Bone marrow (tissue), 2 donors: ENCODE measurements at regions not wholly inside any gene's neighbourhood (a gene's known extent, or its start where the extent isn't known, plus 50 kb on each side); places are given as distances from the start of the nearest gene placed in this dataset.

ENCODE experiments used
- DNase-seq, 2 donors: peaks; one replicate each; lab custom pipeline; 2025; lab: John Stamatoyannopoulos, UW

DNA sequence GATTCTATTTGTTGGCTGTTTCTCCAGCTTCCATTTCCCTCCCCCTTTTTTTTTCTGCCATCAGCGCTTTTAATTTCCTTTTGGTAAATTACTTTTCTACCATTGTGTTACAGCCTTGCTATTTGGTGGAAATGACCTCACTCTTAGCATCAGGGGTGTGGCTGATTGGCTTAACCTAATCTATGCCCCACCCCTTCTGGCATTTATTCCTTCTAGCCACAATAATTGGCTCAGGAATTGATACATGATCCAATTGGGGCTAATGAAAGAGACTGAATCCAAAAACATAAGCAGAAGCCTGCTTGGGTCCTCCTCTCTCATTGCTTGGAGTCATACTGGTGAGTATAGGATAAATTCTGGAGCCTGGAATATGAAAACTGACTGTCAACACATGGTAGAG lies 402.4 kb upstream of the LRRC4C start:
- no peak for DNase-seq

DNA sequence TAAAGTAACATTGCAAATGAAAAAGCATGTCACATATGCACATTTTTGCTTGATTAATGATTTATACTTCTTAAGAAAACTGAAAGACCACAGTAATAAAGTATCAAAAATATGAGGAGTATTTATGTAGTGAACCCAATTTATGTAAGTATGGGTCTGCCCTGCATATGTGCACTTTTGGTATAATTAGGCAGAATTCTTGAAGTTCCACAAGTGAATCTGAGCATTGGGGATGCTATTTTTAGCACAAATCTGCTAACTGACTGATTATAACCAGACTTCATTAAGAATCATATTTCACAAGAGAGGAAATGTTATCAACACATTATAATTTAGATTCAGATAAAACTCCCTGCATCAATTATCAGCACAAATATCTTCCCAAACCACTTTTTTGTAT lies 407.1 kb upstream of the LRRC4C start:
- DNase-seq, result no peak

DNA sequence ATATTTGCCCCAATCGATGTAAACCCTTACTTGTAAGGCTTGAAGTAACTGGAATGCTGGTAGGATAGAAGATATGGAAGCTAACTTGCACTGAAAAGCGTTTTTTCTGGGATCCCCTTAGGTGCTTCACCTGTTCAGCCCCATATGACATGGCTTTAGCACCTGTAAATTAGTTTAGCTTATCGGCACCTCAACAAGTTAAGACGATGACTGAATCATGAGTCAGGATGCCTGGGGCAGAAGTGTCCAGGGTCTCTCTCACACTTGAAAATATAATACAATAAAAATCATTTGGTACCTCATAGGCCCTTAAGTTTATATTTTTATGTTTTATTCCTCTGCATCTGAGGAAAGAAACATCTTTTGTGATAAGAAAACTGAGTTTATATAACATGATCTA lies 409.2 kb upstream of the LRRC4C start:
- DNase-seq, result no peak

DNA sequence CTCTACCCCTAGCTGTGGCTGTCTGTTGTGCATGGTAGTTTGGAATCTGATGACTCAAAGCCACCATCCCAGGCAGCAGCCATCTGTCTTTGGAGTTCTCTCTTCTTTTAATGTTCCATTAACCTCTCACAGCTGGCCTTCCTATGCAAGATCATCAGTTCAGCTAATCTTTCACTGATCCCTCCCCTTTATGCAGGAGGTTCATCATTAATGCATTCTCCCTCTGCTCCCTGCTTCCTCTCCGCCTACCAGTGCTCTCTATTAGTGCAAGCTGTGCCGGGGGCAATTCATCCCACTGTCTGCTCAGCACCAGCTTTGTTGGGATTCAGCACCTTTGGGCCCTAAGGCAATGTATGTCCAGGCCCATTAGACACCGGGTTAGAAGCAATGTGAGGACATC lies 413.0 kb upstream of the LRRC4C start:
- no peak for DNase-seq

DNA sequence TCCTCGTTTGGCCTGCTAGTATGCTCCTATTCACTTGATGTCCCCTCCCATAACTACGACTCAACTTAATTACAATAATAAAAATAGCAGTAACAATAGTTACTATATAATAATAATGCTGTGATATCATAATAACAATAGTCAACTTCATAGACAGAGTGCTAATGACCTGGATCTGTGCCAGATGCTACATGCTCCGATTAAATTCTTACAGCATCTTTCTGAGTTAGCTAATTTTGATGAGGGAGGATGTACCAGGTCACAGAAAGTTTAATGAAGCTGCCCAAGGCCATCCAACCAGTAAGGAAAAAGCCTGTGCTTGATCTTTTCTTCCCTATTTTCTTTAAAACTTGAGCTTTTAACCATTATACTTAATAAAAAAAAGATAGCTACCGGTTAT lies 413.4 kb upstream of the LRRC4C start:
- DNase-seq, result no peak

DNA sequence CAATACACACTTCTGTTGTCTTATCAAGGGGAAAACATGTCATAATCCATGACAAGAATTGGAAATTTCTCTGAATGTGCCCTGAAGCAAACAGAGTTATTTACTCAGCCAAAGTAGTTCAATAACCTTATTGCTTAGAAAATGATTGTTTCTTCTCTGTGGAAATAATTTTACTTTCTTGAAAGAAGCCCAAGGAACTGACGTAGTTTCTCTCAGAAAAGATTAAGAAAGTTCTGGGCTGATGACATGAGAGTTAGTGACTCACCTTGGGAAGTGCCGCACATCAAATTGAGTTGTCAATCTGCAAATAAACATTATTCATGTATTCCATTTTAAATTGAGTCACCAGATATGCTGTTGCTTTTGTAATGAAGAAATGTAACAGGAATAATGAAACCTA lies 418.6 kb upstream of the LRRC4C start:
- DNase-seq, result no peak

DNA sequence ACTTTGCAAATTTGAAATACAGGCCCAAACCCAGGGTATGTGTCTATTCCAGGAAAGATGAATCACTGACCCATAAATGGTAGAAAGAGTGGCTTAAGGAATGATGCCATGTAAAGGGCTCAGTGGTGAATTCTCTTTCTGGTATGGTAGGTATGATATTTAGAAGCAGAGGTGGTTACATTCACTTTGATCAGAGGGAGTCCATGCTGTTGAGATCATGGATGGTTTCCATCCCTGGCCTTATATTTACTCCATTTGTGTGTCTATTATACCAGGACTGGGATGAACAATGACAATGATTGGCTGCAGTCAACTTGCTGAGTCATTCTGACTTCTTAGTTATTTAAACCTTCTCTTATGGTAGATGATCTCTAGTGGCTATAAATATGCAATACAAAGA lies 419.8 kb upstream of the LRRC4C start:
- DNase-seq, result no peak

DNA sequence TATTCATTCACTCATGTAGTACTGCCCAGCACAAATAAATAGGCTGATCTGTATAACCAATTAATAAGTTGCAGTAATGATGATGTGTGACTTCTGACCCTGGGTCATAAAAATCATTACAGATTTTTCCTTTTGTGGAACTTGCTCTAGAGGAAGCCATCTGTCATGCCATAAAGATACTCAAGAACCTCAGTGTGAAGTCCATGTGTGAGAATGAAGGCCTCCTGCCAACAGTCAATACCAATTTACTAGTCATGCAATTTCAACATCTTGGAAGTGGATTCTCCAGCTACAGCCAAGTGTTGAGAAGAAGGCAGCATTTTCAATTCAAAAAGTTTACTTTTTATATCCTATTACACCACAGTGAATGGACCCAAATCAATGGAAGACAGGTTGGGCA lies 435.6 kb upstream of the LRRC4C start:
- DNase-seq, result no peak

DNA sequence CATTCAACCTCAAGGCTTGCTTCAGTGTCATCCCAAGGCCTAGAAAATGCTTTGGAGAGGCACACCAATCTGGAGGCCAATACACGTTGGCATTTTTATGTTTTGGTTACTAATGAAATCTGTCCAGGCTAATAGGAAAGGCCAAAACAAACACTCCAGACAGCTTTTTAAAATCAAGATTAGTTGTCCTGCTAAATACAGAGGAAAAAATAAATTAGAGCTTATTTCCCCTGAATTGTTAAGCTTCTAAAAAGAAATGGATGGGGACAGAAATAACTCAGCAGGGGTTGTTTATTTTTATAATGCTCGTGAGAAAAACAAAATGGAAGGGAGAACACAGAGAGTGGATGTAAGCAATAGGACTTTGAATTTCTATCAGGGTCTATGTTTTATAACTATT lies 438.5 kb upstream of the LRRC4C start:
- no peak for DNase-seq

DNA sequence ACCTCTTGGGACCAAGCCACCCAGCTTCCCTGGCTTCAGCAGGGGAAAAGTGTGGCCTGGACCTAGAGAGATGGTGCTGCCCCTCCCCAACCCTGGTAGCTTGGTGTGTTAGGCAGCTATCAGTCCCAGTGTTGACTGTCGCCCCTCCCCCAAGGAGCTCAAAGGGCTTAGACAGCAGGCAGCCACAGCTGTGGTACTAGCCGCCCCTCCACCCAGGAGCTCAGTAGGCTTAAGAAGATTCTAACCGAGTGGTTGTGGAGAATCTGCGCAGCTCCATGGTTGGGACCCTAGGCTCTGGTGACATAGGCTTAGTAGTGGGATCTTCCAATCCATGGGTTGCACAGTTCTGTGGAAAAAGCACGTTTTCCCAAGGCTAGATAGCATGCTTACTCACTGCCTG lies 458.4 kb upstream of the LRRC4C start:
- DNase-seq, result no peak

DNA sequence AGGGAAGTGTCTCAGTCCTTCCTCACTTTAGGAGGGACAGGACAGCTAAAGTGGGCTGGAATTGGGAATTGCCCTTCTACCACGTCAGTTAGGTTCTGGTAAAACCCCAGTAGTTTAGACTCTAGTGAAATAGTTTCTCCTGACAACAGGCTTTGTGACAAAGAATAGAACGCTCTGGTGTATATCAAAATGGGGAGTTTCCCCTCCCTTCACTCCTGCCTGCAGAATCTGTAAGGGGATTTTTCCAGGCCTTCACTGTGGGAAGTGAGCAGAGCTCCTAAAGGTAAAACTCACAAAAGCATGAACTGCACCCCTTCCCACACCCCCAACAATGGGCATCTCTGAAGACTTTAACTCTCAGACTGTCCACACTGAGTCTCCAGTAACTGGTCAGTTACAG lies 460.9 kb upstream of the LRRC4C start:
- no peak for DNase-seq

DNA sequence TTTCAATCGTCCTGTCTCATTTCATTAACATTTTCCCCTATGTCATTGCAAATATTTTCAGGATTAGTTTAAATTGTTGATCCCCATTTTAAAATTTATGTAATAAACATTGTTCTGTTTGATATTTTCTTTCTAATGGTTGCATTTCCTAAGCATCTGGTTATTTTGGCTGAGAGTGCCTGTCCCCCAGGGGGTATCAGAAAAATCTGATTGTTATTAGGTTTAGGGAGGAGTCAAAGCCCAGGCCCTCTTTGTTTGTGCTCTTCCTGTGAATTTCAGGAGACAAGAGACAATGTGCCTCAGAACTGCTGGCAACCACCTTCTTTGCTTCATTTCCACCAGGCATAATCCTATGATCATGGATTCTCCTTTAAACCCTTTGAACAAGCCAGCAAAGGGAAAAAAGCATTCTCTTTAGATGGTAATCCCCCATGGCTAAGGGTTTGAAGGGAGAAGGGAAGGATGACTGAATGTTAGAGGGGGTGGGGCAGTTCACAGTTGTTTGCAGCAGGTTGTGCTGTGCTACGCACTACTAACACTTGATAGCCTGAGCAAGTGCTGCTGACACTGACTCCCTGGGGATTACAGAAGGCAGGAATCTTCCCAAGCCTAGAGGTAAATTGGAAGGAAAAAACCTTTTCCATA lies 462.4 kb upstream of the LRRC4C start:
- DNase-seq, result no peak

DNA sequence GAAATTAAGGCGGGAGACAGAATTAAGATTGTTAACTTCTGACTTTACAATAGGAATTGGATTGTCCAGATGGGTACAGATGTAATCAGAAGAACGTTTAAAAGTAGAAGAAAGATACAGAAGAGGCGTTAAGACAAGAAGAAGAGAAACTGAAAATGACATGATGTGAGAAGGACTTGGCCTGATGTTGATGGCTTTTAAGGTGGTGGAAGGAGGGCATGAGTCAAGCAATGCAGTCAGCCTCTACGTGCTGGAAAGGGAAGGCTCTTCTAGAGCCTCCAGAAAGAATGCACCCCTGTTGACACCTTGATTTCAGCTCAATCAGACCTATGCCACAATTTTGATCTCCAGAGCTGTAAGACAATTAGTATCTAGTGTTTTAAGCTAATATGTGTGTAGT lies 466.9 kb upstream of the LRRC4C start:
- no peak for DNase-seq

DNA sequence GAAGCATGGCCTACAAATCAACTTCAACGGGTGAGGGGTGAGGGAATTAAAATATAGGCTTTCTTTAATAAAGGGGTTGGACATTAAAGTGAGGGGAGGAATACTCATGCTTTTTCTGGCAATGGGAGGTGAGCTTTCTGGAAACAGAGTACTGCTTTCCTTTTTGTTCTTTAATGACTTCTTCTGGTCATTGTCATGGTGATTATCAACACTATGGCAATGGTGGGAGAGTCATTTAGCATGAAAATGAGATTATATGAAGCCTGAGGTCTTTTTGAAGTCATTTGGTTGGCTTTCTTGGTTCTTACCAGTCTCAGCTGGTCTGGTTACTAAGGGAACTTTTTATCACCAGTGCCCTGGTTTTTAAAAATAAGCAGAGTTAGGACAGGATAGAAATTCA lies 475.8 kb upstream of the LRRC4C start:
- no peak for DNase-seq

DNA sequence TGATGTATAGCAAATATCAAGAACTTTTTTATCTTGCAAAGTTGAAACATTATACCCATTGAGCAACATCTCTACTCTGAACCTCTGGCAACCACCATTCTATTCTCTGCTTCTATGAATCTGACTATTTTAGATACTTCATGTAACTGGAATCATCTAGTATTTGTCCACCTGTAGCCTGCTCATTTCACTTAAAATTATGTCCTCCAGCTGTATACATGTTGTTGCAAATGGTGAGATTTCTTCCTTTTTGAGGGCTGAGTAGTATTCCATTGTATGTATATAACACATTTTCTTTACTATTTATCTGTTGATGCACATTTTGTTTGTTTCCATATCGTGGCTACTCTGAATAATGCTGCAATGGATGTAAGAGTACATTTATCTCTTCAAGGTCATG lies 476.3 kb upstream of the LRRC4C start:
- no peak for DNase-seq

DNA sequence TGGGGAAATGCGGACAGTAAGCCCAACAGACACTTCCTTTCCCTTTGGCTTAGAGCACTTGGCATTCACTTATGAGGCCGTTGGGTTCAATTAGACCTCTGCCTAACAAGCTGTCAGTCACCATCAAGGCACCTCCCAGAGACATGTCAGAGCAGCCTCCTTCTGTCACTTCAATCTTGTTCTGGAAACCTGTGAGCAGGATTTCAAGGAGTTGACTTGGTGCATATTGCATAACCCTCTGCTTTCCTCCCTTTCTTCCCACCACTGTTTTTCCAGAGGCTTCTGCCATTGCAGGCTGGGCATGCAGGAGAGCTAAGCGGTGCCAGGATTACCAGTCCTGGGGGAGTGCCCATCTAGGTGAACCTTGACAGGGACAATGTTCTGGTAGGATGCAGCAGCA lies 484.2 kb upstream of the LRRC4C start:
- DNase-seq, result no peak

DNA sequence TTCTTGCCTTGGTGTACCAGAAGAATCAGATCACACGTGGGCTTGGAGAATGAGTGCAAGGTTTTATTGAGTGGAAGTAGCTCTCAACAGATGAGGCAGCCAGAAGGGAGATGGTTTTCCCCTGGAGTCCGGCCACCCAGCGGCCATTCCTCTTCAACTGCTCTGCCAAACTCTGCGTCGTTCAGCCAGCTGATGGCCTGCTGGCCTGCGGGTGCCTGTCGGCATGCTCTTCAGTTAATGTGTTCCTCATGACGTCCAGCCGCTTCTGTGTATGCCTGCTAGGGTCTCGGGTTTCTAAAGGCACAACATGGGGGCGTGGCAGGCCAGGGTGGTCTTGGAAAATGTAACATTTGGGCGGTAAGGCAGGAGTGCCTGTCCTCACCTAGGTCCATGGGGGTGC lies 487.9 kb upstream of the LRRC4C start:
- DNase-seq, result no peak

DNA sequence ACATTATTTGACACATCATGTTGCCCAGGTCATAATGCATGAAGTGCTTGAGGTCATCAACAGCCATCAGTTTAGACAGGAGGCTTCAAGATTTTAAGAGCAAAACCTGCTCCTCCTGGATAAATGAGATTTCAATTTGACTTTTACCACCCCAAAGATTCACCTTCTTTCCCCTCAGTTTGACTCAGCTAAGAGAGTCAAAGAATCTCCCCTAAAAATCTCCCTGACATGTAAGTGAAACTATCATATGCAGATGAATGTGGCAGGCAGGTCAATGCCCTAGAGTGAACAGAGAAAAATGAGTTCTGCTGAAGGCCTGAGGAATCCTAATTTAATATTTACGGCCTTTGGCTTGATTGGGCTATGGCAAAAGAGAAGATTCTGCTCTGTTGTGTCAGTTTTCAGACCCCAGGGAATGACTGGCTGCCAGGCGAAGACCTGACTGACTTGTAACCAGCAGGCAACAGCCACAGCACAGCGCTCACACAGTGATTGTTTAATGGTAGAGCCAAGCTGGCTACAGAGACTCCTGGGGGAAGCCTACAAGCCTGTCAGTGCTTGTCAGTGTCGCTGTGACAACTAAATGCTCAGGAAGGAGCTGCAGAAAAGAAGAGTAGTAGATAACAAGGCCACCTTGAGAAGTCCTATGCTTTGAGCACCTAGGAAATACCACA lies 491.2 kb upstream of the LRRC4C start:
- DNase-seq, result no peak

DNA sequence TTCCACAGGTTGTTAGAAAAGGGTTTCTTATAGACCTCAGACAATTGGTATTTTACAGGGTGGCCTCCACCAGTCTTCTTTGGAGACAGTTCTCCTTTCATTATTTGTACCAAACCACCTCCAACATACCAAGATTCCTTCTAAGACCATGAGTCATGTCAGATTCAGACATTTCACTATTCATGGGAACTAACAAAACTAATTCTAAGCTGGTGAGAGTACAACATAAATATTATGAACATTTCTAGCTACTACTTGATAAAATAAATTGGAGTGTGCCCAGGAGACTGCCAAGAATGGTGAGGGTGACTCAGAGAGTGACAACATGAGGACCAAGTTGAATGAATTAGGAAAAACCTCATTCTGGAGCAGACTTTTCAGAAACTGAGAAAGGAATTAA lies 494.6 kb upstream of the LRRC4C start:
- no peak for DNase-seq

DNA sequence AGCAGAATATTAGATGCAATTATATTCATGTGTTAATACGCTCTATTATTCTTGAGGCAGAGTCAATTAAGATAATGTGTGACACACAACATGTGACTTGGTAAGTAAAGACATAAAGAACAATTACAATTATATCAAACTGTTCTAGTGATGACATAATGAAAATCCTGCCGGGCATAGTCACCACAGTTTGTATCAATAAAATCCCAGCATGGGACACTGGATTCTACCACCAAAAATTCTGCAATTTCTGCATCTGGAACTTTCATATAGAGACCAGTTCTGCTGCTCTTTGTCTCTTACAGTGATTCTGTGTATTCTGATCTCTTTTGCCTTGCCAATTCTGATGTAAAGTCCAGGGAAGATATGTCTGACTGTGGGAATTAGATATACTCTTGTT lies 495.6 kb upstream of the LRRC4C start:
- DNase-seq, result no peak

DNA sequence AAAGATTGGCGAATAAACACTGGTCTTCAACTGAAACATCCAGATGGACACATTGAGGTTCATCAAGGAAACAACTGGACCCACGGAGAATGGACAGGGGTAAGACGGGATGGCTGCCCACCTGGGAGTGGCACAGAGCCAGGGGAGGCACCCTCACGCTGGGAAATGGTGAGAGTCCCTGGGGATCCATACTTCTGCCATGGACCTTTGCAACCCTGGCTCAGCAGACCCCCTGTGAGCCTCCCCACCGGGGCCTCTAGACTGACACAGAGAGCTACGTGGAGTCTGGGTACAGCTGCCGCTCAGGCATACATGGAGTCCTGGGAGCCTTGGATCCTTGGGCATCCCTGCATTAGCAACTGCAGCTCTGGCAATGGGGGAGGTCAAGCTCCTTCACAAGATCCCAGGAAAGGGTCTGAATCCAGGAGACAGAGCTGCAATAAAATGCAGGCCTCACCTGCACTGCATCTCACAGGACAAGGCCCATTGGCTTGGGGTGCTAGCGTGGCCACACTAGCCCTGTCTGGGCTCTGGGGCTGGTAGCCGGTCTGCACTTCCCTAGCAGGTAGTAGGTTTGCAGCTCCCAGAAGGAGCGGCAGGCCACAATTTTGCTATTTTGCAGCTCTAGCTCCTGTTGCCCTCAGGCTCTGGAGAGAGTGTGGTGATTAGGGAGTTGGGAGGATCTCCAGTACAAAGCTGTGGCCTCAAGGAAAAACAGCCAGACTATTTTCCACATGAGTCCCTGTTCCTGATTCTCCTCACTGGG lies 496.4 kb upstream of the LRRC4C start:
- no peak for DNase-seq

DNA sequence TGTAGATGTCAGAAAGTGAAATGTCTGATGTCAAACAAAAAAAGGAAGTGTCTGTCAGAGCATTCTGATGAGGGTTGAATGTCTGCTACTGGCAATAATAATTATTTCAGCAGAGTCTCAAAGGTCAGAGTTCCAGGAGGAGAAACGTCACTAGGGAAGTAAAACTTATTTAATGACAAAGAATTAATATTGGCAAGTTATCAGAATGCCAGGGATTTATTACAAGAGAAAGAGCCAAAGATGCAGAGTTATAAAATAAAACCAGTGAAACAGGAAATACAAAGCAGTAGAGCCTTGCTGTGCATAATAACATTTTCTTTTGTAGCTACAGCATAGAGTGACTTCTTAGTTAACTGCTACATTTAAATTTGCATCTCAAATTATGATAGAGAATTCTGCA lies 504.0 kb upstream of the LRRC4C start:
- DNase-seq, result no peak

DNA sequence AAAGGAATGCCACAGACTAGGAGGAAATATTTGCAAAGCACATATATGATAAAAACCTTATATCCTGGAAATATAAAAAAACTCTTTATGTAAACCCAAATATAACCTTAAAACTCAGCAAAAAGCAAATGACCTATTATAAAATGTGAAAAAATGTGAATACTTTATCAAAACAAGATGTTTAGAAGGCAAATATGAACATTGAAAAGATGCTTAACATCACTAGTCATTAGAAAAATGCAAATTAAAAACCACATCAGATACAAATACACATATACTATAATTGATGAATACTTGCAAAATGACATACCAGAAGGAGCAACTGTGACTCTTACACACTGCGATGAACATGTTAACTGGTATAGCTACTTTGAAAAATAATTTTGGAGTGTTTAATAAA lies 511.2 kb upstream of the LRRC4C start:
- DNase-seq, result no peak

DNA sequence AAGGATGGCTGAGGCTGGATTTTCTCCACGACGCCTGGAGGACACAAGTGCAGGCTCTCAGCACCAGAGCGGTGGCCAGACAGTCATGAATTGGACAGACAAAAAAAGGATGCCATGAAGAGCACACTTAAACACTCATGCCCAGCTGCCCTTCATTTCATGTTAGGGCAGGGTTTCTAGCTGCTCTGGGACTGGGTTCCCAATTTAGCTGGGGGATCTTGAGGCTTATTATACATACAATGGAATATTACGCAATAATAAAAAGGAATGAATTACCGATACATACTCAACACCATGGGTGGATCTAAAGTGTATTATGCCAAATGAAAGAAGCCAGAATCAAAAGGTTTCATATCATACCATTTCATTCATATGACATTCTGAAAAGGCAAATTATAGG lies 512.1 kb upstream of the LRRC4C start:
- no peak for DNase-seq
